DND-41 (cell line): ENCODE measurements at regions not wholly inside any gene's neighbourhood (a gene's known extent, or its start where the extent isn't known, plus 50 kb on each side); places are given as distances from the start of the nearest gene placed in this dataset.

Experiments
- ATAC-seq: fragments of 200-7000 bp; cut with Tn5 transposase; 3 replicates; pipeline ENCODE4 v1.9.1; 2021; ENCODE audit warnings: low read depth; ENCODE audit not compliant: insufficient read depth
- DNase-seq: peaks from one replicate; pipeline ENCODE4 v3.0.0-alpha.2; 2020
- H2AFZ ChIP-seq: 2 replicates; pipeline ENCODE4 v1.6.0; 2012; ENCODE audit warnings: low read depth, low read length
- H3K27ac ChIP-seq: 2 replicates; pipeline ENCODE4 v1.5.1; 2012; ENCODE audit warnings: low read length, inconsistent platforms
- H3K27me3 ChIP-seq: fragments of 200-600 bp; sonication (generic); 2 replicates; pipeline ENCODE4 v1.6.0; 2012; ENCODE audit warnings: low read length, mild to moderate bottlenecking, inconsistent platforms; ENCODE audit not compliant: insufficient read depth, poor library complexity
- H3K36me3 ChIP-seq: 2 replicates; pipeline ENCODE4 v1.5.1; 2012; ENCODE audit warnings: low read length, inconsistent platforms; ENCODE audit not compliant: insufficient read depth
- H3K4me1 ChIP-seq: 2 replicates; pipeline ENCODE4 v1.5.1; 2012; ENCODE audit warnings: mild to moderate bottlenecking, low read length; ENCODE audit not compliant: insufficient read depth
- H3K4me2 ChIP-seq: 2 replicates; pipeline ENCODE4 v1.6.0; 2012; ENCODE audit warnings: mild to moderate bottlenecking, moderate library complexity, low read length, inconsistent platforms; ENCODE audit not compliant: insufficient read depth
- H3K4me3 ChIP-seq, 2 experiments: fragments of 200-600 bp in 1 of 2; shearing (Covaris generic) in 1 of 2; 2 replicates each; pipeline ENCODE4 v1.5.1; 2012 to 2016; ENCODE audit warnings: inconsistent platforms in 2 of 2, low read length in 2 of 2, mild to moderate bottlenecking in 2 of 2, low read depth in 1 of 2, moderate library complexity in 1 of 2
- H3K79me2 ChIP-seq: 2 replicates; pipeline ENCODE4 v1.6.0; 2012; ENCODE audit warnings: low read length, inconsistent platforms; ENCODE audit not compliant: insufficient read depth
- H3K9ac ChIP-seq: 2 replicates; pipeline ENCODE4 v1.6.0; 2012; ENCODE audit warnings: low read depth, mild to moderate bottlenecking, inconsistent platforms, low read length, moderate library complexity
- H3K9me3 ChIP-seq: 2 replicates; pipeline ENCODE4 v1.5.1; 2012; ENCODE audit warnings: low read length, moderate library complexity, mild to moderate bottlenecking, inconsistent platforms; ENCODE audit not compliant: insufficient read depth, severe bottlenecking
- H4K20me1 ChIP-seq: 2 replicates; pipeline ENCODE4 v1.6.0; 2012; ENCODE audit warnings: low read length; ENCODE audit not compliant: insufficient read depth
- CTCF ChIP-seq: IDR thresholded peaks from 2 replicates; pipeline ENCODE4 v1.5.1; 2012; ENCODE audit warnings: borderline replicate concordance, low read length, moderate library complexity, mild to moderate bottlenecking; ENCODE audit not compliant: poor library complexity, severe bottlenecking; ENCODE audit errors: extremely low read depth
- EZH2 ChIP-seq: IDR thresholded peaks from 3 replicates; pipeline ENCODE4 v1.6.1; 2012; ENCODE audit warnings: borderline replicate concordance, low read depth, mild to moderate bottlenecking, moderate library complexity, low read length, inconsistent platforms; ENCODE audit not compliant: severe bottlenecking

GRCh38 chrX:115897956-115898355 lies 272.6 kb upstream of the AGTR2 start:
- Histone ChIP-seq H3K36me3 (no peaks in the 10 kb centered on the region), H3K27me3 (no peaks in the 10 kb centered on the region), H3K9me3 (peaks cover 1% of the 10 kb centered on the region), H3K79me2 (no peaks in the 10 kb centered on the region), H3K4me3 (no peak overlapping the region), H3K27ac (no peak overlapping the region), H3K9ac (no peak overlapping the region), H4K20me1 (no peaks in the 10 kb centered on the region), H2AFZ (no peak overlapping the region), H3K4me2 (no peak overlapping the region), H3K4me1 (no peaks in the 10 kb centered on the region)
- TF ChIP-seq CTCF: no peak
- TF ChIP-seq EZH2: no peak
- DNase-seq (no peak), ATAC-seq (no peak)

- H3K4me3 ChIP-seq: no peak overlapping the region
- H3K9me3 ChIP-seq: no peaks in the 10 kb centered on the region
- no peaks in the 10 kb centered on the region for H3K27me3 ChIP-seq
- H3K27ac ChIP-seq: no peak overlapping the region
- no peaks in the 10 kb centered on the region for H3K4me1 ChIP-seq
- no peaks in the 10 kb centered on the region for H4K20me1 ChIP-seq
- no peak for ATAC-seq
- no peak overlapping the region for H3K4me2 ChIP-seq
- peak; percentile 5 for DNase-seq
- TF ChIP-seq EZH2: no peak
- no peak for TF ChIP-seq CTCF
- H3K79me2 ChIP-seq: no peaks in the 10 kb centered on the region
- no peak overlapping the region for H2AFZ ChIP-seq
- no peaks in the 10 kb centered on the region for H3K36me3 ChIP-seq
- no peak overlapping the region for H3K9ac ChIP-seq
Observed at GRCh38 chrX:115898382-115899001, 272.1 kb upstream of the AGTR2 start.

GRCh38 chrX:115900425-115900824 lies 270.1 kb upstream of the AGTR2 start:
- DNase-seq (no peak), ATAC-seq (no peak)
- Histone ChIP-seq H3K4me2 (no peak overlapping the region), H3K9me3 (no peaks in the 10 kb centered on the region), H4K20me1 (no peaks in the 10 kb centered on the region), H3K4me3 (no peak overlapping the region), H3K36me3 (no peaks in the 10 kb centered on the region), H2AFZ (no peak overlapping the region), H3K79me2 (no peaks in the 10 kb centered on the region), H3K27ac (no peak overlapping the region), H3K4me1 (no peaks in the 10 kb centered on the region), H3K9ac (no peak overlapping the region), H3K27me3 (no peaks in the 10 kb centered on the region)
- TF ChIP-seq CTCF: no peak
- TF ChIP-seq EZH2: no peak
